GM23338 (cell line): ENCODE measurements at regions not wholly inside any gene's neighbourhood (a gene's known extent, or its start where the extent isn't known, plus 50 kb on each side); places are given as distances from the start of the nearest gene placed in this dataset.

Source experiments
- CREB1 ChIP-seq: fragments of 250-450 bp; sonication (Bioruptor Pico); IDR thresholded peaks from 2 replicates; pipeline ENCODE4 v1.5.0; 2020; ENCODE audit warnings: low read depth, mild to moderate bottlenecking, moderate library complexity
- CTCF ChIP-seq, 2 experiments: fragments of 200-600 bp in 1 of 2; sonication (generic) in 1 of 2; conservative IDR thresholded peaks; 2 replicates each; pipeline versions ENCODE4 v1.5.1 to v1.6.1; 2016 to 2017; ENCODE audit warnings: antibody characterized with exemption in 2 of 2, low read depth in 2 of 2, mild to moderate bottlenecking in 2 of 2, moderate library complexity in 1 of 2
- EZH2 ChIP-seq: fragments of 200-600 bp; sonication (generic); IDR thresholded peaks from one replicate; pipeline ENCODE4 v1.8.0; 2017; ENCODE audit warnings: antibody characterized with exemption, mild to moderate bottlenecking, low read depth; ENCODE audit not compliant: unreplicated experiment
- EZH2phosphoT487 ChIP-seq: fragments of 200-600 bp; sonication (generic); IDR thresholded peaks from one replicate; pipeline ENCODE4 v1.8.1; 2018; ENCODE audit warnings: antibody characterized with exemption; ENCODE audit not compliant: unreplicated experiment
- JUNB ChIP-seq: IDR thresholded peaks from one replicate; pipeline ENCODE4 v1.6.1; 2016; ENCODE audit warnings: antibody characterized with exemption; ENCODE audit not compliant: unreplicated experiment
- NANOG ChIP-seq: IDR thresholded peaks from 2 replicates; pipeline ENCODE4 v1.6.1; 2016; ENCODE audit warnings: antibody characterized with exemption, borderline replicate concordance
- POLR2AphosphoS5 ChIP-seq: IDR thresholded peaks from 2 replicates; pipeline ENCODE4 v1.6.1; 2016; ENCODE audit warnings: antibody characterized with exemption, low read depth
- REST ChIP-seq: IDR thresholded peaks from one replicate; pipeline ENCODE4 v1.6.1; 2018; ENCODE audit warnings: antibody characterized with exemption; ENCODE audit not compliant: unreplicated experiment
- ZNF331 ChIP-seq: fragments of 250-450 bp; sonication (Bioruptor Pico); IDR thresholded peaks from 2 replicates; pipeline ENCODE4 v1.5.0; 2020; ENCODE audit warnings: low read depth, mild to moderate bottlenecking, moderate library complexity

- no peak for TF ChIP-seq REST
- TF ChIP-seq CTCF (conservative IDR thresholded peaks at IDR 0.05; ENCODE audit: low read depth in 2 of 2): no peak
- TF ChIP-seq POLR2AphosphoS5: no peak
- TF ChIP-seq EZH2: no peak
- no peak for TF ChIP-seq CREB1
- TF ChIP-seq ZNF331: no peak
- no peak for TF ChIP-seq JUNB
- TF ChIP-seq EZH2phosphoT487: no peak
- TF ChIP-seq NANOG: no peak
These were observed 156.2 kb downstream of the SPATA31D1 start for GRCh38 chr9:82144803-82145202.
